H9 (cell line): ENCODE measurements at regions not wholly inside any gene's neighbourhood (a gene's known extent, or its start where the extent isn't known, plus 50 kb on each side); places are given as distances from the start of the nearest gene placed in this dataset.
"Not testable (repeated sequence)": the region's sequence is repeated elsewhere in the genome, so short reads cannot be mapped to it uniquely, and the experiment has no call there.

ENCODE experiments used
- DNase-seq: peaks from one replicate; pipeline ENCODE4 v3.0.0-alpha.2; 2017
- H2AFZ ChIP-seq: one replicate; pipeline ENCODE4 v1.6.1; 2013; ENCODE audit warnings: mild to moderate bottlenecking, low read length, control low read depth, moderate library complexity
- H2AK5ac ChIP-seq: 2 replicates; pipeline ENCODE4 v1.6.1; 2013; ENCODE audit warnings: low read length, control low read depth, mixed read lengths; ENCODE audit not compliant: insufficient read length
- H2BK120ac ChIP-seq: one replicate; pipeline ENCODE4 v1.6.1; 2013; ENCODE audit warnings: low read depth, mild to moderate bottlenecking, low read length, control low read depth, inconsistent platforms; ENCODE audit not compliant: poor library complexity, severe bottlenecking
- H2BK12ac ChIP-seq: 2 replicates; pipeline ENCODE4 v1.6.1; 2013; ENCODE audit warnings: low read length, control low read depth, mixed read lengths, low read depth; ENCODE audit not compliant: insufficient read length
- H2BK15ac ChIP-seq: 2 replicates; pipeline ENCODE4 v1.6.1; 2013; ENCODE audit warnings: low read depth, low read length, control low read depth
- H2BK20ac ChIP-seq: one replicate; pipeline ENCODE4 v1.6.1; 2013; ENCODE audit warnings: low read depth, mild to moderate bottlenecking, low read length, control low read depth, inconsistent platforms; ENCODE audit not compliant: poor library complexity, severe bottlenecking
- H2BK5ac ChIP-seq: 2 replicates; pipeline ENCODE4 v1.6.1; 2013; ENCODE audit warnings: low read length, control low read depth, mixed read lengths; ENCODE audit not compliant: insufficient read length
- H3K14ac ChIP-seq: 2 replicates; pipeline ENCODE4 v1.6.1; 2013; ENCODE audit warnings: low read length, control low read depth; ENCODE audit not compliant: insufficient read depth
- H3K18ac ChIP-seq: 2 replicates; pipeline ENCODE4 v1.6.1; 2013; ENCODE audit warnings: low read depth, mild to moderate bottlenecking, mixed read lengths, low read length, control low read depth; ENCODE audit not compliant: insufficient read length
- H3K23ac ChIP-seq: 2 replicates; pipeline ENCODE4 v1.6.1; 2013; ENCODE audit warnings: low read length, control low read depth, mixed read lengths, low read depth; ENCODE audit not compliant: insufficient read length
- H3K23me2 ChIP-seq: 2 replicates; pipeline ENCODE4 v1.6.1; 2013; ENCODE audit warnings: low read depth, mild to moderate bottlenecking, mixed read lengths, low read length, control low read depth; ENCODE audit not compliant: insufficient read length, poor library complexity, severe bottlenecking
- H3K27ac ChIP-seq: 2 replicates; pipeline ENCODE4 v1.5.1; 2013; ENCODE audit warnings: low read length, control low read depth, mixed read lengths, low read depth; ENCODE audit not compliant: insufficient read length
- H3K27me3 ChIP-seq: 2 replicates; pipeline ENCODE4 v1.6.1; 2013; ENCODE audit warnings: low read length, control low read depth, inconsistent platforms; ENCODE audit not compliant: insufficient read depth
- H3K4ac ChIP-seq: 2 replicates; pipeline ENCODE4 v1.6.1; 2013; ENCODE audit warnings: low read depth, mild to moderate bottlenecking, control low read depth, inconsistent platforms, low read length, moderate library complexity
- H3K4me1 ChIP-seq: 2 replicates; pipeline ENCODE4 v1.6.1; 2013; ENCODE audit warnings: low read length, control low read depth, inconsistent platforms; ENCODE audit not compliant: insufficient read depth
- H3K4me2 ChIP-seq: 2 replicates; pipeline ENCODE4 v1.6.1; 2013; ENCODE audit warnings: low read length, control low read depth, mixed read lengths; ENCODE audit not compliant: insufficient read length, insufficient read depth
- H3K56ac ChIP-seq: 2 replicates; pipeline ENCODE4 v1.6.1; 2013; ENCODE audit warnings: low read depth, mild to moderate bottlenecking, mixed read lengths, low read length, control low read depth; ENCODE audit not compliant: insufficient read length
- H3K79me1 ChIP-seq: 2 replicates; pipeline ENCODE4 v1.6.1; 2013; ENCODE audit warnings: low read depth, mild to moderate bottlenecking, moderate library complexity, low read length, control low read depth, inconsistent platforms; ENCODE audit not compliant: insufficient read depth, poor library complexity, severe bottlenecking
- H3K79me2 ChIP-seq: 2 replicates; pipeline ENCODE4 v1.6.1; 2013; ENCODE audit warnings: low read length, control low read depth, inconsistent platforms; ENCODE audit not compliant: insufficient read depth
- H3K9ac ChIP-seq: 2 replicates; pipeline ENCODE4 v1.6.1; 2013; ENCODE audit warnings: low read length, control low read depth, mixed read lengths; ENCODE audit not compliant: insufficient read length; ENCODE audit errors: extremely low read depth
- H3K9me3 ChIP-seq: one replicate; pipeline ENCODE4 v1.6.1; 2013; ENCODE audit warnings: low read depth, low read length, inconsistent platforms; ENCODE audit not compliant: control insufficient read depth
- H3T11ph ChIP-seq: one replicate; pipeline ENCODE4 v1.6.1; 2013; ENCODE audit warnings: mild to moderate bottlenecking, low read length, control low read depth, inconsistent platforms
- H4K20me1 ChIP-seq: one replicate; pipeline ENCODE4 v1.6.1; 2013; ENCODE audit not compliant: control insufficient read depth, insufficient read length, insufficient read depth
- H4K5ac ChIP-seq: 2 replicates; pipeline ENCODE4 v1.6.1; 2013; ENCODE audit warnings: low read depth, mild to moderate bottlenecking, mixed read lengths, low read length, control low read depth; ENCODE audit not compliant: insufficient read length
- H4K8ac ChIP-seq: replicated peaks from 2 replicates; pipeline ENCODE4 v1.6.1; 2013; ENCODE audit warnings: low read length, control low read depth, mixed read lengths, low read depth; ENCODE audit not compliant: insufficient read length
- H4K91ac ChIP-seq: 2 replicates; pipeline ENCODE4 v1.6.1; 2013; ENCODE audit warnings: low read depth, mild to moderate bottlenecking, moderate library complexity, mixed read lengths, low read length, control low read depth; ENCODE audit not compliant: insufficient read length
- H3K27ac Mint-ChIP-seq, 3 experiments: 2 replicates in 2 of 3; 3 replicates in 1 of 3; pipeline ENCODE4 v1.8.0; 2020 to 2021; ENCODE audit warnings: mixed read lengths in 3 of 3, mild to moderate bottlenecking in 1 of 3, moderate library complexity in 1 of 3
- H3K27me3 Mint-ChIP-seq: 2 replicates; pipeline ENCODE4 v1.8.0; 2021; ENCODE audit warnings: low read depth, mild to moderate bottlenecking, moderate library complexity, mixed read lengths
- H3K36me3 Mint-ChIP-seq, 3 experiments: 2 replicates in 2 of 3; 3 replicates in 1 of 3; pipeline ENCODE4 v1.8.0; 2020 to 2021; ENCODE audit warnings: low read depth in 3 of 3, mixed read lengths in 3 of 3; ENCODE audit not compliant: insufficient read depth in 1 of 3
- H3K4me1 Mint-ChIP-seq, 2 experiments: 2 replicates each; pipeline ENCODE4 v1.8.0; 2020; ENCODE audit warnings: mixed read lengths in 2 of 2
- H3K4me3 Mint-ChIP-seq, 2 experiments: 2 replicates in 1 of 2; 3 replicates in 1 of 2; pipeline ENCODE4 v1.8.0; 2020 to 2021; ENCODE audit warnings: mild to moderate bottlenecking in 2 of 2, mixed read lengths in 2 of 2, moderate library complexity in 1 of 2
- H3K9me3 Mint-ChIP-seq, 2 experiments: 2 replicates in 1 of 2; 3 replicates in 1 of 2; pipeline ENCODE4 v1.8.0; 2020; ENCODE audit warnings: mild to moderate bottlenecking in 2 of 2, mixed read lengths in 2 of 2, moderate library complexity in 1 of 2
- CTCF ChIP-seq: fragments of 200-600 bp; sonication (generic); conservative IDR thresholded peaks from 3 replicates; pipeline ENCODE4 v1.8.0; 2021; ENCODE audit warnings: antibody characterized with exemption, mild to moderate bottlenecking
- WGBS: extraction: QIAGEN DNeasy Blood & Tissue Kit; methylation state at CpG from one replicate; pipeline ENCODE4 v1.1.7; 2013; ENCODE audit warnings: missing lambda C conversion rate, low lambda C conversion rate, mixed read lengths; ENCODE audit not compliant: insufficient read length; ENCODE audit errors: extremely low coverage; 5-methylcytosine and 5-hydroxymethylcytosine counted together

GRCh38 chr20:51169813-51170212 lies 146.9 kb upstream of the KCNG1 start:
- Histone ChIP-seq H2AFZ (no peak overlapping the region), H4K20me1 (no peaks in the 10 kb centered on the region), H4K5ac (no peak overlapping the region), H3K4me2 (no peak overlapping the region), H2BK120ac (no peak overlapping the region), H3K4ac (no peak overlapping the region), H3K56ac (no peak overlapping the region), H4K91ac (no peak overlapping the region), H2BK15ac (no peak overlapping the region), H3K27ac (no peak overlapping the region), H3K18ac (no peak overlapping the region), H3K9ac (no peak overlapping the region), H4K8ac (no peak overlapping the region), H3K14ac (no peak overlapping the region), H3K79me1 (no peaks in the 10 kb centered on the region), H2BK12ac (no peak overlapping the region), H3K27me3 (no peaks in the 10 kb centered on the region), H3T11ph (no peak overlapping the region), H3K79me2 (no peaks in the 10 kb centered on the region), H2AK5ac (no peak overlapping the region), H2BK5ac (no peak overlapping the region), H3K23me2 (no peaks in the 10 kb centered on the region), H2BK20ac (no peak overlapping the region), H3K23ac (no peak overlapping the region), H3K9me3 (no peaks in the 10 kb centered on the region), H3K4me1 (no peaks in the 10 kb centered on the region; the same call in 1 of the 2 replicates)
- no peak overlapping the region for H3K4me3 Mint-ChIP-seq
- no peaks in the 10 kb centered on the region for H3K36me3 Mint-ChIP-seq
- no peak for TF ChIP-seq CTCF
- H3K4me1 Mint-ChIP-seq = peaks cover 8 to 19% of the 10 kb centered on the region in 2 experiments
- H3K9me3 Mint-ChIP-seq = peaks cover 0 to 2% of the 10 kb centered on the region in 2 experiments; a peak in 1 of 5 replicates
- H3K27me3 Mint-ChIP-seq = peaks cover 54% of the 10 kb centered on the region
- no peak overlapping the region for H3K27ac Mint-ChIP-seq
- DNase-seq = peak; percentile 57
- WGBS = no CpG with 5 or more reads among the region's 3 CpGs

- Mint-ChIP-seq H3K27me3 (peaks cover 48% of the 10 kb centered on the region), H3K4me1 (peaks cover 8 to 17% of the 10 kb centered on the region in 2 experiments)
- not testable (repeated sequence) for H3K79me1 ChIP-seq, H3K27ac ChIP-seq, H3T11ph ChIP-seq, H4K5ac ChIP-seq, H4K20me1 ChIP-seq, H3K23me2 ChIP-seq, H3K4me2 ChIP-seq, H3K9me3 Mint-ChIP-seq, H3K18ac ChIP-seq, H3K23ac ChIP-seq, H3K56ac ChIP-seq, H2BK15ac ChIP-seq, H3K9me3 ChIP-seq, H3K4ac ChIP-seq, H3K27ac Mint-ChIP-seq, H2AFZ ChIP-seq, H3K9ac ChIP-seq, H2BK12ac ChIP-seq, H3K27me3 ChIP-seq, H3K36me3 Mint-ChIP-seq, DNase-seq, H3K4me3 Mint-ChIP-seq, H3K14ac ChIP-seq, H4K8ac ChIP-seq, H4K91ac ChIP-seq, H2BK120ac ChIP-seq, H2BK5ac ChIP-seq, H2AK5ac ChIP-seq, H3K79me2 ChIP-seq, H2BK20ac ChIP-seq, H3K4me1 ChIP-seq
- no CpG with 5 or more reads among the region's 4 CpGs for WGBS
These were observed 145.0 kb upstream of the KCNG1 start for GRCh38 chr20:51167911-51168310.
